Activated T-cell treated with anti-CD3 and anti-CD28 coated beads for 1 hour (primary cell): ENCODE measurements at regions not wholly inside any gene's neighbourhood (a gene's known extent, or its start where the extent isn't known, plus 50 kb on each side); places are given as distances from the start of the nearest gene placed in this dataset.

Experiments used
- DNase-seq: peaks from one replicate; pipeline ENCODE4 v3.0.0-alpha.2; 2020; ENCODE audit warnings: low read depth

- DNase-seq: no peak
Measured at GRCh38 chr15:47652328-47652727, 65.0 kb upstream of the SEMA6D start.

GRCh38 chr15:47652844-47653243 is 64.5 kb upstream of the SEMA6D start:
- no peak for DNase-seq

GRCh38 chr15:47661661-47662180 is 55.6 kb upstream of the SEMA6D start:
- no peak for DNase-seq

GRCh38 chr15:47663101-47663500 is 54.2 kb upstream of the SEMA6D start:
- no peak for DNase-seq
